Renal cortex interstitium (tissue), 11 donors: ENCODE measurements at regions not wholly inside any gene's neighbourhood (a gene's known extent, or its start where the extent isn't known, plus 50 kb on each side); places are given as distances from the start of the nearest gene placed in this dataset.

Source experiments
- DNase-seq, 11 donors: peaks; one replicate each; pipeline ENCODE4 v3.0.0-alpha.2; 2013; ENCODE audit warnings: low read depth in 9 of 11, low spot score in 4 of 11; ENCODE audit errors: extremely low read depth in 1 of 11

- no peak for DNase-seq
Observed at GRCh38 chr7:25704413-25704812, 447.6 kb upstream of the NFE2L3 start.

- no peak for DNase-seq
Observed at GRCh38 chr7:25706764-25707163, 445.2 kb upstream of the NFE2L3 start.

- DNase-seq = peak in 3 of 11 donors; percentile 55 to 71 (median 68)
Observed at GRCh38 chr7:25707768-25708620, 444.0 kb upstream of the NFE2L3 start.

- DNase-seq = no peak
Observed at GRCh38 chr7:25710959-25711358, 441.0 kb upstream of the NFE2L3 start.

GRCh38 chr7:25711940-25712339 is 440.1 kb upstream of the NFE2L3 start:
- no peak for DNase-seq

- no peak for DNase-seq
Observed at GRCh38 chr7:25712500-25712899, 439.5 kb upstream of the NFE2L3 start.

- DNase-seq = no peak
Observed at GRCh38 chr7:25714013-25714412, 438.0 kb upstream of the NFE2L3 start.

- no peak for DNase-seq
Observed at GRCh38 chr7:25716421-25716820, 435.6 kb upstream of the NFE2L3 start.

GRCh38 chr7:25718596-25718995 is 433.4 kb upstream of the NFE2L3 start:
- DNase-seq = no peak

- DNase-seq = no peak
Observed at GRCh38 chr7:25719190-25719896, 432.7 kb upstream of the NFE2L3 start.

GRCh38 chr7:25720427-25720826 is 431.6 kb upstream of the NFE2L3 start:
- no peak for DNase-seq

- DNase-seq = no peak
Observed at GRCh38 chr7:25722856-25723255, 429.1 kb upstream of the NFE2L3 start.

- no peak for DNase-seq
Observed at GRCh38 chr7:25725451-25725850, 426.5 kb upstream of the NFE2L3 start.

GRCh38 chr7:25726170-25726780 is 425.7 kb upstream of the NFE2L3 start:
- DNase-seq = no peak

GRCh38 chr7:25726781-25727311 is 425.2 kb upstream of the NFE2L3 start:
- DNase-seq = no peak

- DNase-seq = no peak
Observed at GRCh38 chr7:25727446-25727845, 424.6 kb upstream of the NFE2L3 start.

- DNase-seq = no peak
Observed at GRCh38 chr7:25727876-25728275, 424.1 kb upstream of the NFE2L3 start.

GRCh38 chr7:25731068-25731845 is 420.7 kb upstream of the NFE2L3 start:
- DNase-seq = no peak

GRCh38 chr7:25731846-25732245 is 420.2 kb upstream of the NFE2L3 start:
- no peak for DNase-seq
